SU-DHL-6 (cell line): ENCODE measurements at regions not wholly inside any gene's neighbourhood (a gene's known extent, or its start where the extent isn't known, plus 50 kb on each side); places are given as distances from the start of the nearest gene placed in this dataset.

Experiments
- CTCF ChIP-seq: fragments of 200-600 bp; sonication (generic); IDR thresholded peaks from one replicate; pipeline ENCODE4 v1.5.1; 2017; ENCODE audit warnings: antibody characterized with exemption, mild to moderate bottlenecking, low read length, moderate library complexity; ENCODE audit not compliant: insufficient read depth, poor library complexity, severe bottlenecking
- EZH2phosphoT487 ChIP-seq: fragments of 200-600 bp; sonication (generic), shearing (Covaris generic); conservative IDR thresholded peaks from 2 replicates; pipeline ENCODE4 v1.6.1; 2018; ENCODE audit warnings: mild to moderate bottlenecking, antibody characterized with exemption, low read length, moderate library complexity, mixed read lengths

- TF ChIP-seq CTCF = no peak
- TF ChIP-seq EZH2phosphoT487 = no peak
Measured at GRCh38 chr3:73708956-73709355, 84.2 kb upstream of the PDZRN3 start.
